PC-9 (cell line): ENCODE measurements at regions not wholly inside any gene's neighbourhood (a gene's known extent, or its start where the extent isn't known, plus 50 kb on each side); places are given as distances from the start of the nearest gene placed in this dataset.

ENCODE experiments used
- BruUV-seq: library from RNA; stranded (reverse); fragments of 400-500 nt; replicated peaks from 2 replicates; lab custom pipeline; 2021; lab: Mats Ljungman, UMichigan
- CTCF ChIA-PET: fragments of 300-600 bp; sonication (Branson Sonifier 250); formaldehyde crosslinking; loops from one replicate; lab custom pipeline; 2022; ENCODE audit warnings: antibody characterized with exemption; lab: Charles Lee
- POLR2A ChIA-PET: fragments of 300-600 bp; sonication (Branson Sonifier 250); formaldehyde crosslinking; loops from one replicate; lab custom pipeline; 2022; ENCODE audit warnings: antibody characterized with exemption; ENCODE audit not compliant: unreplicated experiment; lab: Charles Lee
- DNase-seq, 2 experiments: peaks; one replicate each; pipeline versions ENCODE4 v3.0.0 to v3.0.0-alpha.2; 2015 to 2022; ENCODE audit warnings: mixed read lengths in 1 of 2
- H2AFZ ChIP-seq: fragments of 200-600 bp; sonication (generic); 2 replicates; pipeline ENCODE4 v1.8.1; 2017; ENCODE audit warnings: antibody characterized with exemption
- H3F3A ChIP-seq: fragments of 200-600 bp; sonication (generic); 2 replicates; pipeline ENCODE4 v1.8.1; 2017; ENCODE audit warnings: antibody characterized with exemption, mild to moderate bottlenecking, low read depth; ENCODE audit not compliant: insufficient read depth
- H3K27ac ChIP-seq: fragments of 200-600 bp; sonication (generic); 2 replicates; pipeline ENCODE4 v1.6.1; 2016; ENCODE audit warnings: mixed run types
- H3K27me3 ChIP-seq: fragments of 200-600 bp; sonication (generic); 2 replicates; pipeline ENCODE4 v1.6.1; 2016; ENCODE audit warnings: low read depth, mixed run types; ENCODE audit not compliant: insufficient read depth
- H3K36me3 ChIP-seq: fragments of 200-600 bp; sonication (generic); 2 replicates; pipeline ENCODE4 v1.6.1; 2016; ENCODE audit warnings: low read depth, mixed run types
- H3K4me1 ChIP-seq: fragments of 200-600 bp; sonication (generic); replicated peaks from 2 replicates; pipeline ENCODE4 v1.6.1; 2016; ENCODE audit warnings: mixed run types; ENCODE audit not compliant: insufficient read depth
- H3K4me2 ChIP-seq: fragments of 200-600 bp; sonication (generic); 2 replicates; pipeline ENCODE4 v1.6.1; 2017; ENCODE audit warnings: mixed run types
- H3K4me3 ChIP-seq: fragments of 200-600 bp; sonication (generic); 2 replicates; pipeline ENCODE4 v1.6.1; 2016; ENCODE audit warnings: mixed run types
- H3K79me2 ChIP-seq: fragments of 200-600 bp; sonication (generic); 2 replicates; pipeline ENCODE4 v1.6.1; 2017; ENCODE audit warnings: low read depth, mixed run types
- H3K9me2 ChIP-seq: fragments of 200-600 bp; sonication (generic); 2 replicates; pipeline ENCODE4 v1.8.1; 2017; ENCODE audit warnings: mild to moderate bottlenecking; ENCODE audit not compliant: insufficient read depth
- H3K9me3 ChIP-seq: fragments of 200-600 bp; sonication (generic); 2 replicates; pipeline ENCODE4 v1.8.1; 2016; ENCODE audit warnings: low read depth; ENCODE audit not compliant: insufficient read depth
- H4K20me1 ChIP-seq: fragments of 200-600 bp; sonication (generic); 2 replicates; pipeline ENCODE4 v1.8.1; 2017; ENCODE audit not compliant: insufficient read depth
- EZH2 ChIP-seq: fragments of 200-600 bp; sonication (generic); IDR thresholded peaks from 2 replicates; pipeline ENCODE4 v1.8.0; 2017; ENCODE audit warnings: antibody characterized with exemption, low read depth
- intact Hi-C: fragments of 100-400 bp; cut with micrococcal nuclease; formaldehyde crosslinking; loops from one replicate; pipeline ENCODE4 v1.10.0; 2022; ENCODE audit not compliant: unreplicated experiment
- TF ChIP-seq, protein P1 (sequence below): fragments of 200-600 bp; sonication (generic); conservative IDR thresholded peaks from 2 replicates; pipeline ENCODE4 v1.6.1; 2017; ENCODE audit warnings: mixed run types, antibody characterized with exemption, mild to moderate bottlenecking, moderate library complexity

DNA sequence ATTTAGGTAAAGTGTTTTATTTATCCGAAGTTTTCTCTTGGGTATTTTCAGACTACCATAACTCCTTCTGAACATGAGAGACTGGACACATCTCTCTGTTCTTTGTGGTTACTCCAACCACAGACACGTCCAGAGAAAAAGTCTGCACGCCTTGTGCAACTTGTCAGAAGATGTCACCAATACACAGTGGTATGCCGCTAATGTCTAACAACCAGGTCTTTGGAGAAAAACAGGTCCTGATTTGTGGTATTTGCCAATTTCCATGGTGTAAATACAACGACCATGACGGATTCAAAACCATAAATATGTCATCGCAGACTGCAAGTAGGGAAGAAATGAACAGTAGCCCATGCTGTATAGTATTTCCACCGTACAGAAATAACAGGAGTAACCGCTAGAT, 620.6 kb upstream of the ID2 start:
- Histone ChIP-seq H3K4me3 (no peak overlapping the region), H3K4me1 (no peaks in the 10 kb centered on the region), H3K9me2 (no peaks in the 10 kb centered on the region), H2AFZ (no peak overlapping the region), H3K9me3 (no peaks in the 10 kb centered on the region), H3K27me3 (no peaks in the 10 kb centered on the region), H3F3A (no peaks in the 10 kb centered on the region), H4K20me1 (no peaks in the 10 kb centered on the region), H3K36me3 (no peaks in the 10 kb centered on the region), H3K27ac (no peak overlapping the region), H3K4me2 (no peak overlapping the region), H3K79me2 (no peaks in the 10 kb centered on the region)
- BruUV-seq, result no TSS peak
- DNase-seq, result no peak
- intact Hi-C loops, result no loop called here
- TF ChIP-seq, protein P1, sequence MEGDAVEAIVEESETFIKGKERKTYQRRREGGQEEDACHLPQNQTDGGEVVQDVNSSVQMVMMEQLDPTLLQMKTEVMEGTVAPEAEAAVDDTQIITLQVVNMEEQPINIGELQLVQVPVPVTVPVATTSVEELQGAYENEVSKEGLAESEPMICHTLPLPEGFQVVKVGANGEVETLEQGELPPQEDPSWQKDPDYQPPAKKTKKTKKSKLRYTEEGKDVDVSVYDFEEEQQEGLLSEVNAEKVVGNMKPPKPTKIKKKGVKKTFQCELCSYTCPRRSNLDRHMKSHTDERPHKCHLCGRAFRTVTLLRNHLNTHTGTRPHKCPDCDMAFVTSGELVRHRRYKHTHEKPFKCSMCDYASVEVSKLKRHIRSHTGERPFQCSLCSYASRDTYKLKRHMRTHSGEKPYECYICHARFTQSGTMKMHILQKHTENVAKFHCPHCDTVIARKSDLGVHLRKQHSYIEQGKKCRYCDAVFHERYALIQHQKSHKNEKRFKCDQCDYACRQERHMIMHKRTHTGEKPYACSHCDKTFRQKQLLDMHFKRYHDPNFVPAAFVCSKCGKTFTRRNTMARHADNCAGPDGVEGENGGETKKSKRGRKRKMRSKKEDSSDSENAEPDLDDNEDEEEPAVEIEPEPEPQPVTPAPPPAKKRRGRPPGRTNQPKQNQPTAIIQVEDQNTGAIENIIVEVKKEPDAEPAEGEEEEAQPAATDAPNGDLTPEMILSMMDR, result no peak
- TF ChIP-seq EZH2, result no peak
- POLR2A ChIA-PET, result no interaction called here
- CTCF ChIA-PET, result no interaction called here

DNA sequence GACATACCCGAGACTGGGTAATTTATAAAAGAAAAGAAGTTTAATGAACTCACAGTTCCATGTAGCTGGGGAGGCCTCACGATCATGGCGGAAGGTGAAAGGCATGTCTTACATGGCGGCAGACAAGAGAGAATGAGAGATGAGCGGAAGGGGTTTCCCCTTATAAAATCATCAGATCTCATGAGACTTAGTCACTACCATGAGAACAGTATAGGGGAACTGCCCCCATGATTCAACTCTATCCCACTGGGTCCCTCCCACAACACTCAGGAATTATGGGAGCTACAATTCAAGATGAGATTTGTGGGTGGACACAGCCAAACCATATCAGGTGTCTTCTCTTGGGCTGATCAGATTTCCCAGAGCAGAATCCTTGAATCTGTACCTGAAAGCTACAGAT, 617.3 kb upstream of the ID2 start:
- CTCF ChIA-PET, result no interaction called here
- H3K4me1 ChIP-seq, result no peaks in the 10 kb centered on the region
- H3K27ac ChIP-seq, result no peak overlapping the region
- no peak overlapping the region for H3K4me2 ChIP-seq
- no TSS peak for BruUV-seq
- no peak overlapping the region for H3K4me3 ChIP-seq
- no peaks in the 10 kb centered on the region for H3K27me3 ChIP-seq
- no peaks in the 10 kb centered on the region for H3F3A ChIP-seq
- H3K36me3 ChIP-seq, result no peaks in the 10 kb centered on the region
- no peaks in the 10 kb centered on the region for H3K9me2 ChIP-seq
- DNase-seq, result no peak
- H3K79me2 ChIP-seq, result no peaks in the 10 kb centered on the region
- H4K20me1 ChIP-seq, result no peaks in the 10 kb centered on the region
- TF ChIP-seq, protein P1, result no peak
- intact Hi-C loops, result no loop called here
- H3K9me3 ChIP-seq, result no peaks in the 10 kb centered on the region
- no peak overlapping the region for H2AFZ ChIP-seq
- POLR2A ChIA-PET, result no interaction called here

GRCh38 chr2:8065191-8065590, 616.7 kb upstream of the ID2 start:
- TF ChIP-seq, protein P1, result no peak
- TF ChIP-seq EZH2, result no peak
- no peak overlapping the region for H3K27ac ChIP-seq
- ChIA-PET POLR2A (no interaction called here), CTCF (no interaction called here)
- intact Hi-C loops, result no loop called here
- no TSS peak for BruUV-seq
- no peaks in the 10 kb centered on the region for H3F3A ChIP-seq
- DNase-seq, result no peak
- H3K4me3 ChIP-seq, result no peak overlapping the region
- H4K20me1 ChIP-seq, result no peaks in the 10 kb centered on the region
- no peaks in the 10 kb centered on the region for H3K79me2 ChIP-seq
- H3K4me1 ChIP-seq, result no peaks in the 10 kb centered on the region
- no peaks in the 10 kb centered on the region for H3K9me2 ChIP-seq
- H3K27me3 ChIP-seq, result 0 out of 2 replicates have a peak, but pooled peaks cover under 1% of the 10 kb centered on the region
- no peak overlapping the region for H3K4me2 ChIP-seq
- no peaks in the 10 kb centered on the region for H3K36me3 ChIP-seq
- no peaks in the 10 kb centered on the region for H3K9me3 ChIP-seq
- H2AFZ ChIP-seq, result no peak overlapping the region
